GM12892 (cell line): ENCODE measurements at regions not wholly inside any gene's neighbourhood (a gene's known extent, or its start where the extent isn't known, plus 50 kb on each side); places are given as distances from the start of the nearest gene placed in this dataset.

Experiments used
- DNase-seq: peaks from one replicate; pipeline ENCODE4 v3.0.0; 2011; ENCODE audit not compliant: insufficient read length
- FAIRE-seq: peaks from 2 replicates; lab custom pipeline; 2011; peaks lifted over from hg19 to GRCh38; lab: Jason Lieb, UNC
- POLR2A ChIP-seq: IDR thresholded peaks from 2 replicates; pipeline ENCODE4 v1.6.1; 2011; ENCODE audit warnings: low read depth, low read length, control low read depth
- POLR2AphosphoS5 ChIP-seq: IDR thresholded peaks from 2 replicates; pipeline ENCODE4 v1.6.1; 2011; ENCODE audit warnings: low read depth, low read length, control low read depth
- TAF1 ChIP-seq: IDR thresholded peaks from 2 replicates; pipeline ENCODE4 v1.6.1; 2011; ENCODE audit warnings: low read depth, mild to moderate bottlenecking, control low read depth, low read length, borderline replicate concordance

- DNase-seq = no peak
- no peak for FAIRE-seq
- no peak for TF ChIP-seq POLR2A
- TF ChIP-seq POLR2AphosphoS5 = no peak
- no peak for TF ChIP-seq TAF1
These were observed 58.6 kb upstream of the NYAP2 start for GRCh38 chr2:225340923-225341322.

- DNase-seq (no peak), FAIRE-seq (no peak)
- TF ChIP-seq POLR2A (no peak), TAF1 (no peak), POLR2AphosphoS5 (no peak)
These were observed 62.3 kb upstream of the NYAP2 start for GRCh38 chr2:225337183-225337582.

- no peak for DNase-seq
- TF ChIP-seq POLR2A = no peak
- TF ChIP-seq TAF1 = no peak
- no peak for TF ChIP-seq POLR2AphosphoS5
- FAIRE-seq = no peak
These were observed 65.0 kb upstream of the NYAP2 start for GRCh38 chr2:225334514-225334913.

GRCh38 chr2:225328192-225328591 lies 71.3 kb upstream of the NYAP2 start:
- no peak for DNase-seq
- FAIRE-seq = no peak
- TF ChIP-seq POLR2AphosphoS5 = no peak
- no peak for TF ChIP-seq TAF1
- no peak for TF ChIP-seq POLR2A

GRCh38 chr2:225326969-225327368 lies 72.5 kb upstream of the NYAP2 start:
- TF ChIP-seq POLR2AphosphoS5 = no peak
- no peak for TF ChIP-seq TAF1
- TF ChIP-seq POLR2A = no peak
- FAIRE-seq (no peak), DNase-seq (no peak)

GRCh38 chr2:225319872-225320271 lies 79.6 kb upstream of the NYAP2 start:
- FAIRE-seq (no peak), DNase-seq (no peak)
- TF ChIP-seq POLR2A (no peak), POLR2AphosphoS5 (no peak), TAF1 (no peak)

GRCh38 chr2:225318440-225318839 lies 81.1 kb upstream of the NYAP2 start:
- no peak for TF ChIP-seq POLR2AphosphoS5
- TF ChIP-seq TAF1 = no peak
- TF ChIP-seq POLR2A = no peak
- no peak for FAIRE-seq
- no peak for DNase-seq

GRCh38 chr2:225317186-225317585 lies 82.3 kb upstream of the NYAP2 start:
- TF ChIP-seq POLR2AphosphoS5 (no peak), POLR2A (no peak), TAF1 (no peak)
- DNase-seq = no peak
- no peak for FAIRE-seq

GRCh38 chr2:225310745-225311144 lies 88.8 kb upstream of the NYAP2 start:
- no peak for FAIRE-seq
- DNase-seq = no peak
- no peak for TF ChIP-seq POLR2A
- TF ChIP-seq POLR2AphosphoS5 = no peak
- no peak for TF ChIP-seq TAF1

- FAIRE-seq = no peak
- no peak for DNase-seq
- TF ChIP-seq POLR2AphosphoS5 (no peak), POLR2A (no peak), TAF1 (no peak)
These were observed 90.0 kb upstream of the NYAP2 start for GRCh38 chr2:225309516-225309915.

- no peak for FAIRE-seq
These were observed 102.6 kb upstream of the NYAP2 start for GRCh38 chr2:225296951-225297350.

GRCh38 chr2:225295102-225295501 lies 104.4 kb upstream of the NYAP2 start:
- no peak for TF ChIP-seq POLR2AphosphoS5
- TF ChIP-seq TAF1 = no peak
- TF ChIP-seq POLR2A = no peak
- no peak for DNase-seq
- FAIRE-seq = no peak

More at GRCh38 chr2:225296951-225297350, 102.6 kb upstream of the NYAP2 start:
- no peak for DNase-seq
- TF ChIP-seq POLR2A (no peak), TAF1 (no peak), POLR2AphosphoS5 (no peak)

GRCh38 chr2:225293638-225294037 lies 105.9 kb upstream of the NYAP2 start:
- DNase-seq = no peak
- FAIRE-seq = no peak
- no peak for TF ChIP-seq POLR2A
- no peak for TF ChIP-seq POLR2AphosphoS5
- TF ChIP-seq TAF1 = no peak
